Kidney (tissue), 13 donors: ENCODE measurements at regions not wholly inside any gene's neighbourhood (a gene's known extent, or its start where the extent isn't known, plus 50 kb on each side); places are given as distances from the start of the nearest gene placed in this dataset.

Experiments used
- DNase-seq, 5 donors: peaks; one replicate each; pipeline ENCODE4 v3.0.0-alpha.2; 2013 to 2020
- FAIRE-seq: peaks from 2 replicates; lab custom pipeline; 2012; peaks lifted over from hg19 to GRCh38; lab: Jason Lieb, UNC
- H3K27ac ChIP-seq, 2 donors: one replicate each; pipeline ENCODE4 v1.7.0; 2013; ENCODE audit warnings: low read depth in 2 of 2, low read length in 2 of 2, inconsistent platforms in 1 of 2
- H3K27me3 ChIP-seq: one replicate; pipeline ENCODE4 v1.7.1; 2013; ENCODE audit warnings: low read length, inconsistent platforms; ENCODE audit not compliant: control insufficient read depth, insufficient read depth
- H3K36me3 ChIP-seq, 3 donors: one replicate each; pipeline versions ENCODE4 v1.7.0 to v1.7.1; 2013; ENCODE audit warnings: low read length in 3 of 3, control low read depth in 1 of 3, inconsistent platforms in 1 of 3; ENCODE audit not compliant: insufficient read depth in 3 of 3, control insufficient read depth in 2 of 3
- H3K4me1 ChIP-seq, 3 donors: one replicate each; pipeline versions ENCODE4 v1.7.0 to v1.7.1; 2013; ENCODE audit warnings: low read length in 3 of 3, inconsistent platforms in 1 of 3, low read depth in 1 of 3; ENCODE audit not compliant: control insufficient read depth in 2 of 3, insufficient read depth in 2 of 3
- H3K4me3 ChIP-seq, 3 donors: one replicate each; pipeline versions ENCODE4 v1.7.0 to v1.8.1; 2013; ENCODE audit warnings: low read length in 3 of 3, control low read depth in 1 of 3, inconsistent platforms in 1 of 3
- H3K9ac ChIP-seq, 3 donors: one replicate each; pipeline versions ENCODE4 v1.7.0 to v1.7.1; 2013; ENCODE audit warnings: low read length in 3 of 3, control low read depth in 1 of 3, inconsistent platforms in 1 of 3
- H3K9me3 ChIP-seq, 3 donors: one replicate each; pipeline versions ENCODE4 v1.7.0 to v1.7.1; 2013; ENCODE audit warnings: low read length in 3 of 3, control low read depth in 1 of 3, inconsistent platforms in 1 of 3; ENCODE audit not compliant: control insufficient read depth in 2 of 3, insufficient read depth in 1 of 3
- CTCF ChIP-seq: IDR thresholded peaks from 3 replicates; pipeline ENCODE4 v1.5.1; 2012; ENCODE audit warnings: mild to moderate bottlenecking, moderate library complexity, borderline replicate concordance; ENCODE audit not compliant: insufficient read depth; ENCODE audit errors: extremely low read depth
- intact Hi-C: fragments of 100-400 bp; cut with DNase I; formaldehyde crosslinking; loops from one replicate; pipeline ENCODE4 v1.11.1; 2022
- donor health status: control.
- donor health status: control.
- donor health status: control.
- donor health status: control.
- donor health status: control.
- donor health status: DM: yes; HTN: yes; CAD: no.
- donor health status: Normal renal cell carcinoma (clear cell type).

GRCh38 chr6:4356899-4357659 lies 221.7 kb upstream of the ECI2 start:
- FAIRE-seq (no peak), DNase-seq (no peak)
- Histone ChIP-seq H3K36me3 (no peaks in the 10 kb centered on the region), H3K27ac (no peak overlapping the region), H3K4me1 (peaks cover 0 to 3% (median 3%) of the 10 kb centered on the region in 3 donors), H3K4me3 (no peak overlapping the region), H3K9me3 (no peaks in the 10 kb centered on the region), H3K27me3 (no peaks in the 10 kb centered on the region), H3K9ac (no peak overlapping the region)
- intact Hi-C loops, result no loop called here
- no peak for TF ChIP-seq CTCF

- Histone ChIP-seq H3K9me3 (no peaks in the 10 kb centered on the region), H3K27ac (no peak overlapping the region), H3K36me3 (no peaks in the 10 kb centered on the region), H3K4me3 (no peak overlapping the region), H3K9ac (no peak overlapping the region), H3K4me1 (peaks cover 0 to 3% (median 3%) of the 10 kb centered on the region in 3 donors), H3K27me3 (no peaks in the 10 kb centered on the region)
- intact Hi-C loops, result no loop called here
- no peak for DNase-seq
- FAIRE-seq, result no peak
- no peak for TF ChIP-seq CTCF
Measured at GRCh38 chr6:4355241-4355640, 219.9 kb upstream of the ECI2 start.

GRCh38 chr6:4354181-4354580 lies 218.8 kb upstream of the ECI2 start:
- DNase-seq, result no peak
- Histone ChIP-seq H3K9ac (no peak overlapping the region), H3K36me3 (no peaks in the 10 kb centered on the region), H3K27ac (no peak overlapping the region), H3K4me1 (peaks cover 0 to 3% (median 3%) of the 10 kb centered on the region in 3 donors), H3K9me3 (no peaks in the 10 kb centered on the region), H3K4me3 (no peak overlapping the region), H3K27me3 (no peaks in the 10 kb centered on the region)
- no peak for TF ChIP-seq CTCF
- intact Hi-C loops, result no loop called here
- FAIRE-seq, result no peak
